Gastroesophageal sphincter (tissue), 4 donors: ENCODE measurements at regions not wholly inside any gene's neighbourhood (a gene's known extent, or its start where the extent isn't known, plus 50 kb on each side); places are given as distances from the start of the nearest gene placed in this dataset.

Experiments used
- ATAC-seq: fragments of 150-250 bp; one replicate; pipeline ENCODE4 v1.9.1; 2016; ENCODE audit warnings: mild to moderate bottlenecking, moderate library complexity
- H3K27ac ChIP-seq, 4 donors: fragments of 200-600 bp; sonication (generic) in 3 of 4; 1 replicate in 3 of 4; 2 replicates in 1 of 4; pipeline ENCODE4 v1.5.1; 2016 to 2019
- H3K27me3 ChIP-seq: fragments of 200-600 bp; sonication (generic); one replicate; pipeline ENCODE4 v1.5.1; 2019
- H3K36me3 ChIP-seq, 2 donors: fragments of 200-600 bp; sonication (generic); one replicate each; pipeline ENCODE4 v1.5.1; 2019; ENCODE audit warnings: control low read depth in 1 of 2
- H3K4me1 ChIP-seq, 3 donors: fragments of 200-600 bp; sonication (generic); 1 replicate in 2 of 3; 2 replicates in 1 of 3; pipeline ENCODE4 v1.5.1; 2016 to 2019; ENCODE audit warnings: control low read depth in 2 of 3
- H3K4me3 ChIP-seq, 2 donors: fragments of 200-600 bp; sonication (generic); one replicate each; pipeline ENCODE4 v1.5.1; 2019; ENCODE audit warnings: mild to moderate bottlenecking in 1 of 2, moderate library complexity in 1 of 2
- H3K9me3 ChIP-seq, 3 donors: fragments of 200-600 bp; sonication (generic); one replicate each; pipeline ENCODE4 v1.5.1; 2017 to 2019; ENCODE audit warnings: control low read depth in 2 of 3
- CTCF ChIP-seq, 4 experiments: fragments of 200-600 bp in 2 of 4; fragments of 450-650 bp in 2 of 4; sonication (generic) in 1 of 4; IDR thresholded peaks; one replicate each; pipeline ENCODE4 v1.5.1; 2017 to 2019; ENCODE audit warnings: antibody characterized with exemption in 4 of 4, mild to moderate bottlenecking in 2 of 4, moderate library complexity in 2 of 4
- EP300 ChIP-seq: sonication (generic); formaldehyde crosslinking; IDR thresholded peaks from one replicate; pipeline ENCODE4 v1.6.1; 2017; ENCODE audit warnings: antibody characterized with exemption, mild to moderate bottlenecking
- POLR2A ChIP-seq, 2 donors: fragments of 450-650 bp; IDR thresholded peaks; one replicate each; pipeline ENCODE4 v1.6.1; 2017; ENCODE audit warnings: antibody characterized with exemption in 2 of 2, mild to moderate bottlenecking in 2 of 2, moderate library complexity in 1 of 2
- POLR2AphosphoS5 ChIP-seq: sonication (generic); formaldehyde crosslinking; IDR thresholded peaks from one replicate; pipeline ENCODE4 v1.6.1; 2017; ENCODE audit warnings: antibody characterized with exemption
- WGBS, 2 donors: methylation state at CpG; one replicate each; pipeline ENCODE4 v1.1.5; 2018; ENCODE audit warnings: low coverage in 1 of 2; 5-methylcytosine and 5-hydroxymethylcytosine counted together

- H3K27ac ChIP-seq: no peak overlapping the region
- TF ChIP-seq EP300 (no peak), POLR2AphosphoS5 (no peak), POLR2A (IDR thresholded peaks at IDR 0.05) (no peak), CTCF (IDR thresholded peaks at IDR 0.05) (no peak)
- no peaks in the 10 kb centered on the region for H3K36me3 ChIP-seq
- H3K4me1 ChIP-seq: no peaks in the 10 kb centered on the region
- H3K27me3 ChIP-seq: peaks cover 15% of the 10 kb centered on the region
- no peak overlapping the region for H3K4me3 ChIP-seq
- 44 to 46% methylated on average over 8 to 14 of the region's 14 CpGs for WGBS, 2 donors
- H3K9me3 ChIP-seq: no peaks in the 10 kb centered on the region
- ATAC-seq: no peak
These were observed 161.4 kb downstream of the RAB11FIP2 start for GRCh38 chr10:117885206-117885829.

- WGBS, 2 donors: 88 to 92% methylated on average over 5 of the region's 7 CpGs
- H3K4me3 ChIP-seq: no peak overlapping the region
- TF ChIP-seq EP300: no peak
- no peak for TF ChIP-seq CTCF (IDR thresholded peaks at IDR 0.05)
- TF ChIP-seq POLR2A (IDR thresholded peaks at IDR 0.05): no peak
- no peak for TF ChIP-seq POLR2AphosphoS5
- no peaks in the 10 kb centered on the region for H3K4me1 ChIP-seq
- no peak for ATAC-seq
- H3K27me3 ChIP-seq: peaks cover 12% of the 10 kb centered on the region
- no peaks in the 10 kb centered on the region for H3K9me3 ChIP-seq
- no peak overlapping the region for H3K27ac ChIP-seq
- no peaks in the 10 kb centered on the region for H3K36me3 ChIP-seq
These were observed 160.0 kb downstream of the RAB11FIP2 start for GRCh38 chr10:117886766-117887165.

- no peaks in the 10 kb centered on the region for H3K9me3 ChIP-seq
- ATAC-seq: no peak
- H3K27me3 ChIP-seq: peaks cover 11% of the 10 kb centered on the region
- H3K4me3 ChIP-seq: no peak overlapping the region
- TF ChIP-seq POLR2AphosphoS5 (no peak), CTCF (IDR thresholded peaks at IDR 0.05) (no peak), POLR2A (IDR thresholded peaks at IDR 0.05) (no peak), EP300 (no peak)
- no peaks in the 10 kb centered on the region for H3K36me3 ChIP-seq
- H3K27ac ChIP-seq: no peak overlapping the region
- H3K4me1 ChIP-seq: no peaks in the 10 kb centered on the region
- 67 to 72% methylated on average over 3 to 4 of the region's 4 CpGs for WGBS, 2 donors
These were observed 157.1 kb downstream of the RAB11FIP2 start for GRCh38 chr10:117889664-117890063.

GRCh38 chr10:117892681-117893220, 154.0 kb downstream of the RAB11FIP2 start:
- H3K27ac ChIP-seq: no peak overlapping the region
- peaks cover 17% of the 10 kb centered on the region for H3K27me3 ChIP-seq
- no peak overlapping the region for H3K4me3 ChIP-seq
- no peak for ATAC-seq
- 67 to 89% methylated on average over 2 of the region's 2 CpGs for WGBS, 2 donors
- H3K36me3 ChIP-seq: no peaks in the 10 kb centered on the region
- TF ChIP-seq EP300 (no peak), POLR2A (IDR thresholded peaks at IDR 0.05) (no peak), CTCF (IDR thresholded peaks at IDR 0.05) (no peak), POLR2AphosphoS5 (no peak)
- H3K9me3 ChIP-seq: no peaks in the 10 kb centered on the region
- no peaks in the 10 kb centered on the region for H3K4me1 ChIP-seq

GRCh38 chr10:117894339-117894738, 152.4 kb downstream of the RAB11FIP2 start:
- Histone ChIP-seq H3K4me3 (no peak overlapping the region), H3K27ac (no peak overlapping the region), H3K27me3 (peaks cover 17% of the 10 kb centered on the region), H3K9me3 (no peaks in the 10 kb centered on the region), H3K4me1 (no peaks in the 10 kb centered on the region), H3K36me3 (no peaks in the 10 kb centered on the region)
- WGBS, 2 donors: 47 to 49% methylated on average over 3 of the region's 3 CpGs
- ATAC-seq: no peak
- no peak for TF ChIP-seq POLR2A (IDR thresholded peaks at IDR 0.05)
